ENCODE measurements at regions not wholly inside any gene's neighbourhood (a gene's known extent, or its start where the extent isn't known, plus 50 kb on each side); places are given as distances from the start of the nearest gene placed in this dataset.

- TF ChIP-seq REST (IDR thresholded peaks at IDR 0.05; ENCODE audit: insufficient read depth in 1 of 2, low read depth in 2 of 2, low read length in 2 of 2) = no peak
- TF ChIP-seq POLR2AphosphoS5 (IDR thresholded peaks at IDR 0.05; ENCODE audit: low read depth, low read length) = no peak
Observed at GRCh38 chr4:12932203-12932788, 551.8 kb downstream of the RAB28 start.

GRCh38 chr4:12929784-12930183, 554.4 kb downstream of the RAB28 start:
- TF ChIP-seq SIN3A (IDR thresholded peaks at IDR 0.05; ENCODE audit: borderline replicate concordance, insufficient read depth, low read length) (no peak), REST (IDR thresholded peaks at IDR 0.05; ENCODE audit: insufficient read depth in 1 of 2, low read depth in 2 of 2, low read length in 2 of 2) (no peak)

- TF ChIP-seq REST (IDR thresholded peaks at IDR 0.05; ENCODE audit: insufficient read depth in 1 of 2, low read depth in 2 of 2, low read length in 2 of 2) = no peak
- no peak for TF ChIP-seq SIN3A (IDR thresholded peaks at IDR 0.05; ENCODE audit: borderline replicate concordance, insufficient read depth, low read length)
- no peak for TF ChIP-seq TAF1 (IDR thresholded peaks at IDR 0.05; ENCODE audit: borderline replicate concordance, insufficient read depth, low read length)
- TF ChIP-seq FOXP2 (optimal IDR thresholded peaks at IDR 0.05; ENCODE audit: borderline replicate concordance, extremely low read depth, extremely low read length, insufficient read depth) = no peak
Observed at GRCh38 chr4:12928751-12929150, 555.4 kb downstream of the RAB28 start.

- TF ChIP-seq SIN3A (IDR thresholded peaks at IDR 0.05; ENCODE audit: borderline replicate concordance, insufficient read depth, low read length) (no peak), REST (IDR thresholded peaks at IDR 0.05; ENCODE audit: insufficient read depth in 1 of 2, low read depth in 2 of 2, low read length in 2 of 2) (no peak), POLR2AphosphoS5 (IDR thresholded peaks at IDR 0.05; ENCODE audit: low read depth, low read length) (no peak), FOXP2 (optimal IDR thresholded peaks at IDR 0.05; ENCODE audit: borderline replicate concordance, extremely low read depth, extremely low read length, insufficient read depth) (no peak), TAF1 (IDR thresholded peaks at IDR 0.05; ENCODE audit: borderline replicate concordance, insufficient read depth, low read length) (no peak)
Observed at GRCh38 chr4:12926189-12927066, 557.7 kb downstream of the RAB28 start.
